WTC11 (cell line): ENCODE measurements at regions not wholly inside any gene's neighbourhood (a gene's known extent, or its start where the extent isn't known, plus 50 kb on each side); places are given as distances from the start of the nearest gene placed in this dataset.

ENCODE experiments used
- ATAC-seq: fragments of 200-7000 bp; cut with Tn5 transposase; 2 replicates; pipeline ENCODE4 v1.10.0; 2021; ENCODE audit warnings: mild to moderate bottlenecking, moderate library complexity
- CTCF ChIA-PET: fragments of 300-600 bp; sonication (Branson Sonifier 250); formaldehyde crosslinking; loops from one replicate; lab custom pipeline; 2021; ENCODE audit warnings: antibody characterized with exemption; lab: Charles Lee
- POLR2A ChIA-PET: fragments of 350-600 bp; sonication (Branson Sonifier 250); formaldehyde crosslinking; loops from one replicate; lab custom pipeline; 2021; ENCODE audit warnings: antibody characterized with exemption; lab: Charles Lee
- DNase-seq: peaks from one replicate; pipeline ENCODE4 v3.0.0; 2021; ENCODE audit warnings: low spot score
- H3K27ac Mint-ChIP-seq: 2 replicates; pipeline ENCODE4 v1.8.0; 2021; ENCODE audit warnings: mixed read lengths
- H3K27me3 Mint-ChIP-seq: 2 replicates; pipeline ENCODE4 v1.8.0; 2021; ENCODE audit warnings: low read depth, mild to moderate bottlenecking, moderate library complexity, mixed read lengths
- H3K36me3 Mint-ChIP-seq: 2 replicates; pipeline ENCODE4 v1.8.0; 2021; ENCODE audit warnings: mixed read lengths
- H3K4me1 Mint-ChIP-seq: 2 replicates; pipeline ENCODE4 v1.8.0; 2022; ENCODE audit warnings: mixed read lengths
- H3K4me3 Mint-ChIP-seq: 2 replicates; pipeline ENCODE4 v1.8.0; 2021; ENCODE audit warnings: mild to moderate bottlenecking, moderate library complexity, mixed read lengths
- H3K9me3 Mint-ChIP-seq: 2 replicates; pipeline ENCODE4 v1.8.0; 2021; ENCODE audit warnings: mixed read lengths
- CDX4 ChIP-seq: fragments of 250-450 bp; sonication (Bioruptor Pico); IDR thresholded peaks from 2 replicates; pipeline ENCODE4 v1.9.0; 2021; ENCODE audit warnings: moderate library complexity, mild to moderate bottlenecking, inconsistent platforms, borderline replicate concordance
- E2F4 ChIP-seq: sonication (generic); formaldehyde crosslinking; IDR thresholded peaks from 2 replicates; pipeline ENCODE4 v1.8.1; 2022; ENCODE audit warnings: low read depth, mild to moderate bottlenecking, moderate library complexity, missing genetic modification reagents, borderline replicate concordance
- ETV6 ChIP-seq: sonication (generic); formaldehyde crosslinking; IDR thresholded peaks from 2 replicates; pipeline ENCODE4 v1.8.1; 2022; ENCODE audit warnings: mild to moderate bottlenecking, missing genetic modification reagents
- FOXP1 ChIP-seq: sonication (generic); formaldehyde crosslinking; IDR thresholded peaks from 2 replicates; pipeline ENCODE4 v1.8.0; 2022; ENCODE audit warnings: missing genetic modification reagents, mild to moderate bottlenecking, moderate library complexity, borderline replicate concordance
- GABPB1 ChIP-seq: sonication (generic); formaldehyde crosslinking; IDR thresholded peaks from 2 replicates; pipeline ENCODE4 v1.8.1; 2023; ENCODE audit warnings: mild to moderate bottlenecking, missing genetic modification reagents
- GTF2I ChIP-seq: fragments of 250-450 bp; sonication (Bioruptor Pico); conservative IDR thresholded peaks from 2 replicates; pipeline ENCODE4 v1.4.0; 2021; ENCODE audit warnings: mild to moderate bottlenecking
- IRF1 ChIP-seq: sonication (generic); formaldehyde crosslinking; IDR thresholded peaks from 2 replicates; pipeline ENCODE4 v1.8.0; 2023; ENCODE audit warnings: missing genetic modification reagents
- KAT7 ChIP-seq: sonication (generic); formaldehyde crosslinking; IDR thresholded peaks from 2 replicates; pipeline ENCODE4 v1.8.1; 2023; ENCODE audit warnings: missing genetic modification reagents, mild to moderate bottlenecking, borderline replicate concordance
- NR1H2 ChIP-seq: sonication (generic); formaldehyde crosslinking; IDR thresholded peaks from 2 replicates; pipeline ENCODE4 v1.9.0; 2021; ENCODE audit warnings: mild to moderate bottlenecking, moderate library complexity, missing genetic modification reagents
- STAT6 ChIP-seq: sonication (generic); formaldehyde crosslinking; conservative IDR thresholded peaks from 2 replicates; pipeline ENCODE4 v1.8.1; 2023; ENCODE audit warnings: mild to moderate bottlenecking, low read depth, missing genetic modification reagents, moderate library complexity
- TEAD4 ChIP-seq: sonication (generic); formaldehyde crosslinking; IDR thresholded peaks from 2 replicates; pipeline ENCODE4 v1.8.0; 2022; ENCODE audit warnings: mild to moderate bottlenecking, missing genetic modification reagents
- ZMAT4 ChIP-seq: fragments of 250-450 bp; sonication (Bioruptor Pico); IDR thresholded peaks from 2 replicates; pipeline ENCODE4 v1.9.0; 2021; ENCODE audit warnings: mild to moderate bottlenecking
- ZNF121 ChIP-seq: sonication (generic); formaldehyde crosslinking; IDR thresholded peaks from 2 replicates; pipeline ENCODE4 v1.8.0; 2023; ENCODE audit warnings: missing genetic modification reagents
- ZNF219 ChIP-seq: sonication (generic); formaldehyde crosslinking; IDR thresholded peaks from 2 replicates; pipeline ENCODE4 v1.8.0; 2023; ENCODE audit warnings: missing genetic modification reagents, mild to moderate bottlenecking, borderline replicate concordance
- ZNF396 ChIP-seq: fragments of 250-450 bp; sonication (Bioruptor Pico); IDR thresholded peaks from 2 replicates; pipeline ENCODE4 v1.8.0; 2021; ENCODE audit warnings: mild to moderate bottlenecking, moderate library complexity, borderline replicate concordance
- ZNF512 ChIP-seq: sonication (generic); formaldehyde crosslinking; IDR thresholded peaks from 2 replicates; pipeline ENCODE4 v1.8.1; 2022; ENCODE audit warnings: missing genetic modification reagents, borderline replicate concordance
- TF ChIP-seq, protein P1 (sequence below): fragments of 250-450 bp; sonication (Bioruptor Pico); IDR thresholded peaks from 2 replicates; pipeline ENCODE4 v1.9.0; 2021; ENCODE audit warnings: mild to moderate bottlenecking
- TF ChIP-seq, protein P2 (sequence below): sonication (generic); formaldehyde crosslinking; conservative IDR thresholded peaks from 2 replicates; pipeline ENCODE4 v1.8.1; 2022; ENCODE audit warnings: mild to moderate bottlenecking, missing genetic modification reagents
- TF ChIP-seq, protein P3 (sequence below): sonication (generic); formaldehyde crosslinking; IDR thresholded peaks from 2 replicates; pipeline ENCODE4 v1.8.0; 2022; ENCODE audit warnings: mild to moderate bottlenecking, missing genetic modification reagents
- TF ChIP-seq, protein P4 (sequence below): sonication (generic); formaldehyde crosslinking; IDR thresholded peaks from 2 replicates; pipeline ENCODE4 v1.8.1; 2023; ENCODE audit warnings: mild to moderate bottlenecking, missing genetic modification reagents, borderline replicate concordance

GRCh38 chr14:101620031-101620788 lies 58.9 kb downstream of the DIO3 start:
- Mint-ChIP-seq H3K4me1 (peaks cover 21% of the 10 kb centered on the region), H3K36me3 (no peaks in the 10 kb centered on the region), H3K27ac (no peak overlapping the region), H3K4me3 (no peak overlapping the region), H3K27me3 (peaks cover 2% of the 10 kb centered on the region; the same call in 1 of the 2 replicates), H3K9me3 (0 out of 2 replicates have a peak, but pooled peaks cover 3% of the 10 kb centered on the region)
- ATAC-seq (no peak), DNase-seq (no peak)
- ChIA-PET CTCF (interaction anchor here (1.5 kb wide), 1 partner anchor 8 kb away, joined by 4 read pairs; no protein-coding TSS in a partner anchor), POLR2A (no interaction called here)
- TF ChIP-seq FOXP1 (no peak), STAT6 (no peak), GABPB1 (no peak), ZNF512 (CRISPR knock-in tag) (no peak), NR1H2 (CRISPR knock-in tag) (no peak), ZNF396 (CRISPR knock-in tag) (no peak), ZNF121 (CRISPR knock-in tag) (no peak), E2F4 (CRISPR knock-in tag) (no peak), KAT7 (no peak), ZNF219 (CRISPR knock-in tag) (no peak), GTF2I (CRISPR knock-in tag) (no peak), TEAD4 (CRISPR knock-in tag) (no peak), IRF1 (CRISPR knock-in tag) (no peak), ETV6 (CRISPR knock-in tag) (no peak), ZMAT4 (CRISPR knock-in tag) (no peak), CDX4 (no peak)
- TF ChIP-seq, protein P1, sequence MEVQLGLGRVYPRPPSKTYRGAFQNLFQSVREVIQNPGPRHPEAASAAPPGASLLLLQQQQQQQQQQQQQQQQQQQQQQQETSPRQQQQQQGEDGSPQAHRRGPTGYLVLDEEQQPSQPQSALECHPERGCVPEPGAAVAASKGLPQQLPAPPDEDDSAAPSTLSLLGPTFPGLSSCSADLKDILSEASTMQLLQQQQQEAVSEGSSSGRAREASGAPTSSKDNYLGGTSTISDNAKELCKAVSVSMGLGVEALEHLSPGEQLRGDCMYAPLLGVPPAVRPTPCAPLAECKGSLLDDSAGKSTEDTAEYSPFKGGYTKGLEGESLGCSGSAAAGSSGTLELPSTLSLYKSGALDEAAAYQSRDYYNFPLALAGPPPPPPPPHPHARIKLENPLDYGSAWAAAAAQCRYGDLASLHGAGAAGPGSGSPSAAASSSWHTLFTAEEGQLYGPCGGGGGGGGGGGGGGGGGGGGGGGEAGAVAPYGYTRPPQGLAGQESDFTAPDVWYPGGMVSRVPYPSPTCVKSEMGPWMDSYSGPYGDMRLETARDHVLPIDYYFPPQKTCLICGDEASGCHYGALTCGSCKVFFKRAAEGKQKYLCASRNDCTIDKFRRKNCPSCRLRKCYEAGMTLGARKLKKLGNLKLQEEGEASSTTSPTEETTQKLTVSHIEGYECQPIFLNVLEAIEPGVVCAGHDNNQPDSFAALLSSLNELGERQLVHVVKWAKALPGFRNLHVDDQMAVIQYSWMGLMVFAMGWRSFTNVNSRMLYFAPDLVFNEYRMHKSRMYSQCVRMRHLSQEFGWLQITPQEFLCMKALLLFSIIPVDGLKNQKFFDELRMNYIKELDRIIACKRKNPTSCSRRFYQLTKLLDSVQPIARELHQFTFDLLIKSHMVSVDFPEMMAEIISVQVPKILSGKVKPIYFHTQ: no peak
- TF ChIP-seq, protein P2, sequence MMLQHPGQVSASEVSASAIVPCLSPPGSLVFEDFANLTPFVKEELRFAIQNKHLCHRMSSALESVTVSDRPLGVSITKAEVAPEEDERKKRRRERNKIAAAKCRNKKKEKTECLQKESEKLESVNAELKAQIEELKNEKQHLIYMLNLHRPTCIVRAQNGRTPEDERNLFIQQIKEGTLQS: no peak
- TF ChIP-seq, protein P3, sequence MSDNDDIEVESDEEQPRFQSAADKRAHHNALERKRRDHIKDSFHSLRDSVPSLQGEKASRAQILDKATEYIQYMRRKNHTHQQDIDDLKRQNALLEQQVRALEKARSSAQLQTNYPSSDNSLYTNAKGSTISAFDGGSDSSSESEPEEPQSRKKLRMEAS (CRISPR knock-in tag): no peak
- TF ChIP-seq, protein P4, sequence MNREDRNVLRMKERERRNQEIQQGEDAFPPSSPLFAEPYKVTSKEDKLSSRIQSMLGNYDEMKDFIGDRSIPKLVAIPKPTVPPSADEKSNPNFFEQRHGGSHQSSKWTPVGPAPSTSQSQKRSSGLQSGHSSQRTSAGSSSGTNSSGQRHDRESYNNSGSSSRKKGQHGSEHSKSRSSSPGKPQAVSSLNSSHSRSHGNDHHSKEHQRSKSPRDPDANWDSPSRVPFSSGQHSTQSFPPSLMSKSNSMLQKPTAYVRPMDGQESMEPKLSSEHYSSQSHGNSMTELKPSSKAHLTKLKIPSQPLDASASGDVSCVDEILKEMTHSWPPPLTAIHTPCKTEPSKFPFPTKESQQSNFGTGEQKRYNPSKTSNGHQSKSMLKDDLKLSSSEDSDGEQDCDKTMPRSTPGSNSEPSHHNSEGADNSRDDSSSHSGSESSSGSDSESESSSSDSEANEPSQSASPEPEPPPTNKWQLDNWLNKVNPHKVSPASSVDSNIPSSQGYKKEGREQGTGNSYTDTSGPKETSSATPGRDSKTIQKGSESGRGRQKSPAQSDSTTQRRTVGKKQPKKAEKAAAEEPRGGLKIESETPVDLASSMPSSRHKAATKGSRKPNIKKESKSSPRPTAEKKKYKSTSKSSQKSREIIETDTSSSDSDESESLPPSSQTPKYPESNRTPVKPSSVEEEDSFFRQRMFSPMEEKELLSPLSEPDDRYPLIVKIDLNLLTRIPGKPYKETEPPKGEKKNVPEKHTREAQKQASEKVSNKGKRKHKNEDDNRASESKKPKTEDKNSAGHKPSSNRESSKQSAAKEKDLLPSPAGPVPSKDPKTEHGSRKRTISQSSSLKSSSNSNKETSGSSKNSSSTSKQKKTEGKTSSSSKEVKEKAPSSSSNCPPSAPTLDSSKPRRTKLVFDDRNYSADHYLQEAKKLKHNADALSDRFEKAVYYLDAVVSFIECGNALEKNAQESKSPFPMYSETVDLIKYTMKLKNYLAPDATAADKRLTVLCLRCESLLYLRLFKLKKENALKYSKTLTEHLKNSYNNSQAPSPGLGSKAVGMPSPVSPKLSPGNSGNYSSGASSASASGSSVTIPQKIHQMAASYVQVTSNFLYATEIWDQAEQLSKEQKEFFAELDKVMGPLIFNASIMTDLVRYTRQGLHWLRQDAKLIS: no peak
